ENCODE measurements at regions not wholly inside any gene's neighbourhood (a gene's known extent, or its start where the extent isn't known, plus 50 kb on each side); places are given as distances from the start of the nearest gene placed in this dataset.

DNA sequence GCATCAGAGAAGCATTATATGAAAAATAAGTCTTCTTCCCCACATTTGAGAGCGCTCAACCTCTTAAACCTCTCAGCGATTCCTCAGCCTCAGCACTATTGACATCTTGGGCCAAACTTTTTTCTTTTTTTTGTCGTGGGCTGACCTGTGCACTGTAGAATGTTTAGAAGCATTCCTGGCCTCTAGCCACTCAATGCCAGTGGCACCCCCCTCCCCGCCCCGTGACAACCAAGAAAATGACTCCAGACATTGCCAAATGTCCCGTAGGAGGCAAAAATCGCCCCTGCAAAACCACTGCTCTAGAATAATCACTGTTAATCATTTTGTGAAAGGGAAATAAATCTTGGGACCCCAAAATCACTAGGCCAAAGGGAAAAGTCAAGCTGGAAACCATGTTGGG lies 129.1 kb upstream of the BOD1 start:
- WGBS (ENCODE audit: insufficient coverage) = 83% methylated on average over 7 of the region's 7 CpGs
- Mint-ChIP-seq H3K36me3 (no peaks in the 10 kb centered on the region), H3K9me3 (no peaks in the 10 kb centered on the region), H3K4me1 (no peaks in the 10 kb centered on the region), H3K4me3 (no peak overlapping the region), H3K27me3 (ENCODE audit: low read depth in 2 of 2) (no peaks in the 10 kb centered on the region), H3K27ac (no peak overlapping the region)
- DNase-seq = no peak
- intact Hi-C loops (cut with micrococcal nuclease) = no loop called here
- Histone ChIP-seq H3K4me1 (ENCODE audit: control insufficient read depth, insufficient read depth, low read length) (peaks cover 11% of the 10 kb centered on the region), H3K36me3 (ENCODE audit: control insufficient read depth, insufficient read depth, low read length) (no peaks in the 10 kb centered on the region), H3K4me3 (ENCODE audit: low read length) (no peak overlapping the region), H3K27ac (ENCODE audit: low read length) (no peak overlapping the region), H3K9me3 (ENCODE audit: control insufficient read depth, insufficient read depth, low read length) (no peaks in the 10 kb centered on the region), H3K27me3 (ENCODE audit: control insufficient read depth, insufficient read depth, low read length) (no peaks in the 10 kb centered on the region)
- ATAC-seq = no peak
- TF ChIP-seq, protein P1, sequence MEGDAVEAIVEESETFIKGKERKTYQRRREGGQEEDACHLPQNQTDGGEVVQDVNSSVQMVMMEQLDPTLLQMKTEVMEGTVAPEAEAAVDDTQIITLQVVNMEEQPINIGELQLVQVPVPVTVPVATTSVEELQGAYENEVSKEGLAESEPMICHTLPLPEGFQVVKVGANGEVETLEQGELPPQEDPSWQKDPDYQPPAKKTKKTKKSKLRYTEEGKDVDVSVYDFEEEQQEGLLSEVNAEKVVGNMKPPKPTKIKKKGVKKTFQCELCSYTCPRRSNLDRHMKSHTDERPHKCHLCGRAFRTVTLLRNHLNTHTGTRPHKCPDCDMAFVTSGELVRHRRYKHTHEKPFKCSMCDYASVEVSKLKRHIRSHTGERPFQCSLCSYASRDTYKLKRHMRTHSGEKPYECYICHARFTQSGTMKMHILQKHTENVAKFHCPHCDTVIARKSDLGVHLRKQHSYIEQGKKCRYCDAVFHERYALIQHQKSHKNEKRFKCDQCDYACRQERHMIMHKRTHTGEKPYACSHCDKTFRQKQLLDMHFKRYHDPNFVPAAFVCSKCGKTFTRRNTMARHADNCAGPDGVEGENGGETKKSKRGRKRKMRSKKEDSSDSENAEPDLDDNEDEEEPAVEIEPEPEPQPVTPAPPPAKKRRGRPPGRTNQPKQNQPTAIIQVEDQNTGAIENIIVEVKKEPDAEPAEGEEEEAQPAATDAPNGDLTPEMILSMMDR (IDR thresholded peaks at IDR 0.05) = no peak

DNA sequence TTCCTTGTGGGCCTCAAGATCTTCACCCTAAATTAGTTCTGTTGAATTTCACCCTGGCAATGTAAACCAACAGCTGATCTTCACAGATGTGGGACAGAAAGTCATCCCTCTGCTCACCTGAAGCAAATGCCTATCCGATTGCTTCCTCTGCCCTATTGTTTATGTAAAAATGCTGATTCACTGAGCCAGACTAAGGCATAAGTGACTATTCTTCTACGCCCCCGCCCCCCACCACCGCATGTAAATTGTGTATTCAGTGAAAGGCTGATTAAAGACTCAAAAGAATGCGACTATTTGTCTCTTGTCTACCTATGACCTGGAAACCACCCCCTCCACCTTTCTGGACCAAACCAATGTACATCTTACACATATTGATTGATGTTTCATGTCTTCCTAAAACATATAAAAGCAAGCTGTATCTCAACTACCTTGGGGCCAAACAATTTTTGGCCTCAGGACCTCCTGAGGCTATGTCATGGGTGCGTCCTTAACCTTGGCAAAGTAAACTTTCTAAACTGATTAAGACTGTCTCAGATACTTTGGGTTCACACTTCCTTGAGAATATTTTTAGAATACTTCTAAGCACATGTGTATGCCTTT lies 129.7 kb upstream of the BOD1 start:
- H3K27ac ChIP-seq (ENCODE audit: low read length) = no peak overlapping the region
- no peaks in the 10 kb centered on the region for H3K27me3 ChIP-seq (ENCODE audit: control insufficient read depth, insufficient read depth, low read length)
- no peak overlapping the region for H3K4me3 ChIP-seq (ENCODE audit: low read length)
- no peaks in the 10 kb centered on the region for H3K36me3 ChIP-seq (ENCODE audit: control insufficient read depth, insufficient read depth, low read length)
- Mint-ChIP-seq H3K4me3 (no peak overlapping the region), H3K27me3 (ENCODE audit: low read depth in 2 of 2) (no peaks in the 10 kb centered on the region), H3K27ac (no peak overlapping the region), H3K36me3 (no peaks in the 10 kb centered on the region), H3K9me3 (no peaks in the 10 kb centered on the region), H3K4me1 (no peaks in the 10 kb centered on the region)
- no peak for ATAC-seq
- DNase-seq = no peak
- H3K9me3 ChIP-seq (ENCODE audit: control insufficient read depth, insufficient read depth, low read length) = no peaks in the 10 kb centered on the region
- H3K4me1 ChIP-seq (ENCODE audit: control insufficient read depth, insufficient read depth, low read length) = peaks cover 17% of the 10 kb centered on the region
- TF ChIP-seq, protein P1 (IDR thresholded peaks at IDR 0.05) = no peak
- WGBS (ENCODE audit: insufficient coverage) = 94% methylated on average over 5 of the region's 6 CpGs
- intact Hi-C loops (cut with micrococcal nuclease) = no loop called here

DNA sequence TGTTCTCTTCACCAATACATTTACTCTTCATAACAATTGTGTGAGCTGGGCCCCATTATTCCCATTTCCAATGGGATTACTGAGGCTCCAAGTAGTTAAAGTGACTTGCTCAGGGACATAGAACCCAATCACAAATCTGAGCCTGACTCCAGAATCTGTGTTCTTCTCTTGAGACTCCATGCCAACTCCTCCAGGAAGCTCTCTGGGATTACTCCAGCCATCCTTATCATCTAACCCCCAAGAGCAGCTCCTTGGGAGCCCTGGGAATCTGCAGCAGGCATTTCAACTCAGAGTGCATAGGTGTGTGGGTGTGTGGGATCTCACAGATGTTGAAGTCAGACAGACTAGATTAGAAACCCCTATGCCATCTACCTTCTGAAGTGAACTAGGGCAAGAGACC lies 131.4 kb upstream of the BOD1 start:
- Mint-ChIP-seq H3K4me1 (no peaks in the 10 kb centered on the region), H3K4me3 (no peak overlapping the region)
- intact Hi-C loops (cut with micrococcal nuclease) = no loop called here

More for the DNA sequence above, 131.4 kb upstream of the BOD1 start:
- Histone ChIP-seq H3K9me3 (ENCODE audit: control insufficient read depth, insufficient read depth, low read length) (no peaks in the 10 kb centered on the region), H3K4me1 (ENCODE audit: control insufficient read depth, insufficient read depth, low read length) (peaks cover 13% of the 10 kb centered on the region), H3K27ac (ENCODE audit: low read length) (no peak overlapping the region), H3K27me3 (ENCODE audit: control insufficient read depth, insufficient read depth, low read length) (no peaks in the 10 kb centered on the region), H3K4me3 (ENCODE audit: low read length) (no peak overlapping the region), H3K36me3 (ENCODE audit: control insufficient read depth, insufficient read depth, low read length) (no peaks in the 10 kb centered on the region)
- no peaks in the 10 kb centered on the region for H3K9me3 Mint-ChIP-seq
- H3K27ac Mint-ChIP-seq = no peak overlapping the region
- DNase-seq (no peak), ATAC-seq (no peak)
- peaks cover 0 to 3% of the 10 kb centered on the region in 2 donors for H3K27me3 Mint-ChIP-seq (ENCODE audit: low read depth in 2 of 2)
- TF ChIP-seq, protein P1 (IDR thresholded peaks at IDR 0.05) = no peak
- no peaks in the 10 kb centered on the region for H3K36me3 Mint-ChIP-seq
